GM23338 (cell line): ENCODE measurements at regions not wholly inside any gene's neighbourhood (a gene's known extent, or its start where the extent isn't known, plus 50 kb on each side); places are given as distances from the start of the nearest gene placed in this dataset.

Source experiments
- ATAC-seq: fragments of 200-7000 bp; cut with Tn5 transposase; 3 replicates; pipeline ENCODE4 v1.9.1; 2020
- DNase-seq: peaks from one replicate; pipeline ENCODE4 v3.0.0-alpha.2; 2015; ENCODE audit warnings: low spot score
- H2AFZ ChIP-seq: fragments of 200-600 bp; sonication (generic); 2 replicates; pipeline ENCODE4 v1.8.0; 2016; ENCODE audit warnings: antibody characterized with exemption, mild to moderate bottlenecking, moderate library complexity
- H3F3A ChIP-seq: fragments of 200-600 bp; sonication (generic); replicated peaks from 2 replicates; pipeline ENCODE4 v1.8.0; 2017; ENCODE audit warnings: antibody characterized with exemption, mixed run types, low read depth
- H3K27ac ChIP-seq: fragments of 200-600 bp; sonication (generic); 2 replicates; pipeline ENCODE4 v1.6.1; 2016; ENCODE audit warnings: low read depth
- H3K27me3 ChIP-seq: fragments of 200-600 bp; sonication (generic); 2 replicates; pipeline ENCODE4 v1.8.0; 2016; ENCODE audit warnings: mild to moderate bottlenecking, mixed run types, moderate library complexity; ENCODE audit not compliant: insufficient read depth
- H3K36me3 ChIP-seq: fragments of 200-600 bp; sonication (generic); 2 replicates; pipeline ENCODE4 v1.8.0; 2016; ENCODE audit warnings: mild to moderate bottlenecking; ENCODE audit not compliant: insufficient read depth
- H3K4me1 ChIP-seq: fragments of 200-600 bp; sonication (generic); 2 replicates; pipeline ENCODE4 v1.8.0; 2016; ENCODE audit warnings: mild to moderate bottlenecking, moderate library complexity; ENCODE audit not compliant: insufficient read depth
- H3K4me2 ChIP-seq: fragments of 200-600 bp; sonication (generic); 2 replicates; pipeline ENCODE4 v1.7.1; 2017; ENCODE audit warnings: mixed run types
- H3K4me3 ChIP-seq: fragments of 200-600 bp; sonication (generic); 2 replicates; pipeline ENCODE4 v1.6.1; 2016; ENCODE audit warnings: mixed run types
- H3K79me2 ChIP-seq: fragments of 200-600 bp; sonication (generic); replicated peaks from 2 replicates; pipeline ENCODE4 v1.8.0; 2017; ENCODE audit warnings: mild to moderate bottlenecking; ENCODE audit not compliant: insufficient read depth
- H3K9me2 ChIP-seq: fragments of 200-600 bp; sonication (generic); 2 replicates; pipeline ENCODE4 v1.8.0; 2017; ENCODE audit not compliant: insufficient read depth
- H4K20me1 ChIP-seq: fragments of 200-600 bp; sonication (generic); replicated peaks from 2 replicates; pipeline ENCODE4 v1.8.0; 2017; ENCODE audit warnings: mild to moderate bottlenecking; ENCODE audit not compliant: insufficient read depth
- H3K27ac Mint-ChIP-seq: 2 replicates; pipeline ENCODE4 v1.8.0; 2020; ENCODE audit warnings: inconsistent platforms, mild to moderate bottlenecking, moderate library complexity, mixed read lengths
- H3K27me3 Mint-ChIP-seq: 3 replicates; pipeline ENCODE4 v1.8.0; 2022; ENCODE audit warnings: low read depth, mild to moderate bottlenecking, moderate library complexity, mixed read lengths, inconsistent platforms; ENCODE audit not compliant: insufficient read depth, poor library complexity
- H3K36me3 Mint-ChIP-seq: 3 replicates; pipeline ENCODE4 v1.8.0; 2021; ENCODE audit warnings: low read depth, mild to moderate bottlenecking, inconsistent platforms, moderate library complexity, mixed read lengths
- H3K4me1 Mint-ChIP-seq: 3 replicates; pipeline ENCODE4 v1.8.0; 2020; ENCODE audit warnings: mild to moderate bottlenecking, inconsistent platforms, mixed read lengths
- H3K4me3 Mint-ChIP-seq: 3 replicates; pipeline ENCODE4 v1.8.0; 2021; ENCODE audit warnings: moderate library complexity, mild to moderate bottlenecking, inconsistent platforms, mixed read lengths
- H3K9me3 Mint-ChIP-seq: 3 replicates; pipeline ENCODE4 v1.8.0; 2020; ENCODE audit warnings: moderate library complexity, mild to moderate bottlenecking, inconsistent platforms, mixed read lengths
- CREB1 ChIP-seq: fragments of 250-450 bp; sonication (Bioruptor Pico); IDR thresholded peaks from 2 replicates; pipeline ENCODE4 v1.5.0; 2020; ENCODE audit warnings: low read depth, mild to moderate bottlenecking, moderate library complexity
- CTCF ChIP-seq, 2 experiments: fragments of 200-600 bp in 1 of 2; sonication (generic) in 1 of 2; conservative IDR thresholded peaks; 2 replicates each; pipeline versions ENCODE4 v1.5.1 to v1.6.1; 2016 to 2017; ENCODE audit warnings: antibody characterized with exemption in 2 of 2, low read depth in 2 of 2, mild to moderate bottlenecking in 2 of 2, moderate library complexity in 1 of 2
- ETS1 ChIP-seq: IDR thresholded peaks from 2 replicates; pipeline ENCODE4 v1.6.1; 2016; ENCODE audit warnings: antibody characterized with exemption
- EZH2 ChIP-seq: fragments of 200-600 bp; sonication (generic); IDR thresholded peaks from one replicate; pipeline ENCODE4 v1.8.0; 2017; ENCODE audit warnings: antibody characterized with exemption, mild to moderate bottlenecking, low read depth; ENCODE audit not compliant: unreplicated experiment
- EZH2phosphoT487 ChIP-seq: fragments of 200-600 bp; sonication (generic); IDR thresholded peaks from one replicate; pipeline ENCODE4 v1.8.1; 2018; ENCODE audit warnings: antibody characterized with exemption; ENCODE audit not compliant: unreplicated experiment
- JUNB ChIP-seq: IDR thresholded peaks from one replicate; pipeline ENCODE4 v1.6.1; 2016; ENCODE audit warnings: antibody characterized with exemption; ENCODE audit not compliant: unreplicated experiment
- NANOG ChIP-seq: IDR thresholded peaks from 2 replicates; pipeline ENCODE4 v1.6.1; 2016; ENCODE audit warnings: antibody characterized with exemption, borderline replicate concordance
- POLR2AphosphoS5 ChIP-seq: IDR thresholded peaks from 2 replicates; pipeline ENCODE4 v1.6.1; 2016; ENCODE audit warnings: antibody characterized with exemption, low read depth
- REST ChIP-seq: IDR thresholded peaks from one replicate; pipeline ENCODE4 v1.6.1; 2018; ENCODE audit warnings: antibody characterized with exemption; ENCODE audit not compliant: unreplicated experiment
- STAT1 ChIP-seq: IDR thresholded peaks from one replicate; pipeline ENCODE4 v1.6.1; 2016; ENCODE audit warnings: antibody characterized with exemption; ENCODE audit not compliant: unreplicated experiment
- ZNF114 ChIP-seq: fragments of 250-450 bp; sonication (Bioruptor Pico); IDR thresholded peaks from 2 replicates; pipeline ENCODE4 v1.5.0; 2020; ENCODE audit warnings: mild to moderate bottlenecking, moderate library complexity
- ZNF331 ChIP-seq: fragments of 250-450 bp; sonication (Bioruptor Pico); IDR thresholded peaks from 2 replicates; pipeline ENCODE4 v1.5.0; 2020; ENCODE audit warnings: low read depth, mild to moderate bottlenecking, moderate library complexity
- ZNF462 ChIP-seq: fragments of 250-450 bp; sonication (Bioruptor Pico); IDR thresholded peaks from 2 replicates; pipeline ENCODE4 v1.5.0; 2020; ENCODE audit warnings: mild to moderate bottlenecking, moderate library complexity

- Histone ChIP-seq H3K27ac (no peak overlapping the region), H4K20me1 (no peaks in the 10 kb centered on the region), H2AFZ (no peak overlapping the region), H3K9me2 (no peaks in the 10 kb centered on the region), H3K36me3 (no peaks in the 10 kb centered on the region), H3K4me1 (no peaks in the 10 kb centered on the region), H3K4me3 (no peak overlapping the region), H3F3A (no peaks in the 10 kb centered on the region), H3K4me2 (no peak overlapping the region), H3K79me2 (no peaks in the 10 kb centered on the region), H3K27me3 (no peaks in the 10 kb centered on the region)
- no peak for TF ChIP-seq CREB1
- no peak for TF ChIP-seq JUNB
- no peak for TF ChIP-seq EZH2phosphoT487
- TF ChIP-seq ETS1: no peak
- no peak for TF ChIP-seq REST
- no peak for TF ChIP-seq ZNF462 (CRISPR knock-in tag)
- no peak for TF ChIP-seq NANOG
- no peak for TF ChIP-seq EZH2
- no peak for TF ChIP-seq ZNF331 (CRISPR knock-in tag)
- no peak for TF ChIP-seq CTCF (conservative IDR thresholded peaks at IDR 0.05; ENCODE audit: low read depth in 2 of 2)
- TF ChIP-seq ZNF114 (CRISPR knock-in tag): no peak
- TF ChIP-seq STAT1: no peak
- TF ChIP-seq POLR2AphosphoS5: no peak
- Mint-ChIP-seq H3K4me3 (no peak overlapping the region), H3K4me1 (peaks cover 3% of the 10 kb centered on the region; the same call in 1 of the 3 replicates), H3K36me3 (peaks cover 3% of the 10 kb centered on the region; the same call in 2 of the 3 replicates), H3K27me3 (no peaks in the 10 kb centered on the region), H3K27ac (peak overlapping the region; percentile 3; the same call in 1 of the 2 replicates), H3K9me3 (peaks cover 5% of the 10 kb centered on the region; the same call in 2 of the 3 replicates)
- no peak for DNase-seq
- no peak for ATAC-seq
Observed at GRCh38 chr21:21897275-21897883, 899.2 kb downstream of the NCAM2 start.
